ENCODE measurements at regions not wholly inside any gene's neighbourhood (a gene's known extent, or its start where the extent isn't known, plus 50 kb on each side); places are given as distances from the start of the nearest gene placed in this dataset.

GRCh38 chr15:79218588-79219200 is 63.8 kb upstream of the ANKRD34C start:
- DNase-seq, result no peak
- Histone ChIP-seq H3K4me3 (ENCODE audit: low read length in 3 of 3) (no peak overlapping the region), H3K9ac (ENCODE audit: low read length in 3 of 3) (no peak overlapping the region), H3K27me3 (ENCODE audit: control insufficient read depth, insufficient read depth, low read length) (no peaks in the 10 kb centered on the region), H3K9me3 (ENCODE audit: control insufficient read depth in 2 of 3, insufficient read depth in 1 of 3, low read length in 3 of 3) (peaks cover 0 to 6% (median 0%) of the 10 kb centered on the region in 3 donors), H3K36me3 (ENCODE audit: control insufficient read depth in 2 of 3, insufficient read depth in 3 of 3, low read length in 3 of 3) (no peaks in the 10 kb centered on the region), H3K4me1 (ENCODE audit: control insufficient read depth in 2 of 3, insufficient read depth in 2 of 3, low read depth in 1 of 3, low read length in 3 of 3) (no peaks in the 10 kb centered on the region), H3K27ac (ENCODE audit: low read depth in 2 of 2, low read length in 2 of 2) (no peak overlapping the region)
- FAIRE-seq, result no peak
- no peak for TF ChIP-seq CTCF (IDR thresholded peaks at IDR 0.05; ENCODE audit: borderline replicate concordance, extremely low read depth, insufficient read depth)
- intact Hi-C loops (cut with DNase I), result no loop called here

DNA sequence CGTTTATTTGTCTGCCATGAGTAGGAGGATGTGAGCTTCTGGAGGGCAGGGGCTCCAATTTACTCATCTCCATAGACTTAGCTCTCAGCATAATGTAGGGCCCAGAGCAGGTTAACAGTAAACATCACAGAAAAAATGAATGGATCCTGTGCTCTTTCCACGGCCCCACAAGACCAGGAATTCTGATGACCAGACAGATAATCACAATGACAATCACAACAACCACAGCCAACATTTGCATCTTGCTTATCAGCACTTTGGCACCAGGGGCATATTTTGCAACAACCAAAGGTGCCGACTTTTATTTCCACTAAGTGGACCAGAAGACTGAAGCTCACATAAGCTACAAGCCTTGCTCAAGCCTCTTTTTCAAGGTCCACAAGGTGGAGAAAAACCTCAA is 68.9 kb upstream of the ANKRD34C start:
- no peak for TF ChIP-seq CTCF (IDR thresholded peaks at IDR 0.05; ENCODE audit: borderline replicate concordance, extremely low read depth, insufficient read depth)
- Histone ChIP-seq H3K27me3 (ENCODE audit: control insufficient read depth, insufficient read depth, low read length) (no peaks in the 10 kb centered on the region), H3K4me1 (ENCODE audit: control insufficient read depth in 2 of 3, insufficient read depth in 2 of 3, low read depth in 1 of 3, low read length in 3 of 3) (no peaks in the 10 kb centered on the region), H3K4me3 (ENCODE audit: low read length in 3 of 3) (no peak overlapping the region), H3K9ac (ENCODE audit: low read length in 3 of 3) (no peak overlapping the region), H3K27ac (ENCODE audit: low read depth in 2 of 2, low read length in 2 of 2) (no peak overlapping the region), H3K9me3 (ENCODE audit: control insufficient read depth in 2 of 3, insufficient read depth in 1 of 3, low read length in 3 of 3) (peaks cover 0 to 6% (median 0%) of the 10 kb centered on the region in 3 donors), H3K36me3 (ENCODE audit: control insufficient read depth in 2 of 3, insufficient read depth in 3 of 3, low read length in 3 of 3) (no peaks in the 10 kb centered on the region)
- FAIRE-seq (no peak), DNase-seq (no peak)
- intact Hi-C loops (cut with DNase I), result no loop called here

GRCh38 chr15:79212589-79213157 is 69.8 kb upstream of the ANKRD34C start:
- peak in 1 of 5 donors; percentile 23 for DNase-seq
- no peak overlapping the region for H3K4me3 ChIP-seq (ENCODE audit: low read length in 3 of 3)
- no peak for TF ChIP-seq CTCF (IDR thresholded peaks at IDR 0.05; ENCODE audit: borderline replicate concordance, extremely low read depth, insufficient read depth)

More at GRCh38 chr15:79212589-79213157, 69.8 kb upstream of the ANKRD34C start:
- Histone ChIP-seq H3K9me3 (ENCODE audit: control insufficient read depth in 2 of 3, insufficient read depth in 1 of 3, low read length in 3 of 3) (peaks cover 0 to 5% (median 0%) of the 10 kb centered on the region in 3 donors), H3K27me3 (ENCODE audit: control insufficient read depth, insufficient read depth, low read length) (no peaks in the 10 kb centered on the region), H3K4me1 (ENCODE audit: control insufficient read depth in 2 of 3, insufficient read depth in 2 of 3, low read depth in 1 of 3, low read length in 3 of 3) (no peaks in the 10 kb centered on the region), H3K36me3 (ENCODE audit: control insufficient read depth in 2 of 3, insufficient read depth in 3 of 3, low read length in 3 of 3) (no peaks in the 10 kb centered on the region), H3K27ac (ENCODE audit: low read depth in 2 of 2, low read length in 2 of 2) (no peak overlapping the region), H3K9ac (ENCODE audit: low read length in 3 of 3) (no peak overlapping the region)
- intact Hi-C loops (cut with DNase I), result no loop called here
- no peak for FAIRE-seq
